HG03378 (cell line): ENCODE measurements at regions not wholly inside any gene's neighbourhood (a gene's known extent, or its start where the extent isn't known, plus 50 kb on each side); places are given as distances from the start of the nearest gene placed in this dataset.

Experiments
- ATAC-seq: cut with Tn5 transposase; IDR thresholded peaks from one replicate; pipeline ENCODE4 v1.9.1; 2021; ENCODE audit warnings: mild to moderate bottlenecking, moderate library complexity; ENCODE audit not compliant: unreplicated experiment

DNA sequence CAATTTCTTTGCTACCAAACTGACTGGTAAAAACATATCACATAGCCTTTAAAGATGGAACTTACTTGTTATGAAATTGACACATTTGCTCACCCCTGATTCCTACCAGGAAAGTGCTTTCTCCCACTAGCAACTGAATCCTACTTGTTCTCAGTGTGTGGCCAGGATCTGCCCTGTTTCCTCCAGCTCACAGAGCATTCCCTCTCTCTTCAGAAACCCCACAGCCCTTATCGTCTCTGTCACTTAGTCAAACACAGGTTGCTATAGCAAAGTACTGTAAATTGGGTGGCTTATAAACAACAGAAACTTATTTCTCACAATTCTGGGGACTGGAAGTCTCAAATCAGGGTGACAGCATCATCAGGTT is 265.2 kb upstream of the BOD1L1 start:
- no peak for ATAC-seq

GRCh38 chr4:13893211-13893610 is 265.7 kb upstream of the BOD1L1 start:
- ATAC-seq: no peak

DNA sequence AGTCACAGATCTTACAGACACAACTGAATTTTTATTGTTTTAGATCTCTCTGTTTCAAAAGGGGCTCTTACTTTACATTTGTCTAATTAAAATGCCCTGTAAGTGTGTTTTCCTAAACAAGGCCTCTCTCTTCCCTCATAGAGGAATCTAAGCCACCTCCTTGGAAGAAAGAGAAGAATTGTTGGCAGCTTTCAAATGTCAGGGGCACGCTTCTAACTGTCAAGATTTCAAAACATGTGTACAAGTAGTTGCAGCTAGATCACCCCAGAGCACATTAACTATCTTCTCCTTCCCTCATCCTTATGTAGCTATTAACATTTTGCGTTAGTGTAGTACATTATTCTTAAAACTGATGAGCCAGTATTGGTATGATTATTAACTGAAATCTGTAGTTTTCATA is 266.5 kb upstream of the BOD1L1 start:
- ATAC-seq: no peak

DNA sequence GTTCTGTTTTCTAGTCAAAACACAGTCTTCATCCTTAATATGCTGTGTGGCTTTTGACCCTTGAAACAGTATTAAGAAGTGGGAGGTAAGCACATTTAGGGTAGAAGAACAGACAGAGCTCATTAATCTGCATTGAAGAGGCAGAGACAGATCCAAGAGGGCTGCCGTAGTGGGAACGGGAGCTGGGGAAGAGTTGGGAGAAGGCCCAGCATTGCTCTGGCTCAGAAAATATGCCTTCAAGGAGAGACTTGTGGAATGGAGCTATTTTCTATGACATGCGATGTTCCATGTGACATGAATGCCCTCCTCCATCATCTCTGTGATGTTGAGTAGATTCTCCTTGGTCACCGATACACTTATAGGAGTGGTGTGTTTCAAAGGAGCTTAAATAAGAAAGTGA is 273.3 kb upstream of the BOD1L1 start:
- no peak for ATAC-seq

GRCh38 chr4:13902146-13902545 is 274.6 kb upstream of the BOD1L1 start:
- no peak for ATAC-seq

DNA sequence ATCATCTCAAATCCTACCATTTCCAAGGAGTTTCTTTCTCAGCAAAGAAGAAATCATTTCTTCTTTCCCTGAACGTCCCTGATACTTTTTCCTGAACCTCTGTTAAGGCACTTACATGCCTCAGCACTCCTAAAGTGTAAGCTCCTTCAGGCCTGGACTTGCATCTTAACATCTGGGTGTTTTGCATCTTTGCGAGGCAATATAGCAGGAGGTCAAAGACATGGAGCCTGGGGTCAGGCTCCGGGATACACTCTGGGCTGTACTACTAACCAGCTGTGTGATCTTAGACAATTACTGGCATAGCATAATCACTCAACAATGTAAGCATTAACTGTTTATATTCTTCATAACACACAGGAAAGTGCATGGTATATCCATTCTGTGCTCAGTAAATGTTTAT is 275.5 kb upstream of the BOD1L1 start:
- no peak for ATAC-seq

GRCh38 chr4:13903901-13904300 is 276.4 kb upstream of the BOD1L1 start:
- no peak for ATAC-seq

DNA sequence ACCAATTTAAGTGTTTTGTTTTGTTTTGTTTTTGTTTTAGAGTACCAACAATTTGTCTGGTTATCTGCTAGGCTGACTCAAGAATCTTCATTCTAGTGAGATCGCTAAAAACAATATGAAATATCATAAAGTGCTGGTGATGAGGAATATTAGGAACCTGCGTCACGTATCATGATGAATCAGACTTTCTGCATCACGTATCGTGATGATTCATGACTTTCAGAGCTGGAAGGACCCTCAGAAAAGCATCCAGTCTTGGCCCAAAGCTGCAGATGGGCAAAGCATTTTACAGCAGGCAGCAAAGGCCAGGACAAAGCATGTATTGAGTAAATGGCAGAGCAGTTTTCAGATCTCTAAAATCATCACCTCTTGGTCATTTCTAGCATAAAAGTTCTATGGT is 278.0 kb upstream of the BOD1L1 start:
- no peak for ATAC-seq

GRCh38 chr4:13906727-13907126 is 279.2 kb upstream of the BOD1L1 start:
- ATAC-seq: no peak

DNA sequence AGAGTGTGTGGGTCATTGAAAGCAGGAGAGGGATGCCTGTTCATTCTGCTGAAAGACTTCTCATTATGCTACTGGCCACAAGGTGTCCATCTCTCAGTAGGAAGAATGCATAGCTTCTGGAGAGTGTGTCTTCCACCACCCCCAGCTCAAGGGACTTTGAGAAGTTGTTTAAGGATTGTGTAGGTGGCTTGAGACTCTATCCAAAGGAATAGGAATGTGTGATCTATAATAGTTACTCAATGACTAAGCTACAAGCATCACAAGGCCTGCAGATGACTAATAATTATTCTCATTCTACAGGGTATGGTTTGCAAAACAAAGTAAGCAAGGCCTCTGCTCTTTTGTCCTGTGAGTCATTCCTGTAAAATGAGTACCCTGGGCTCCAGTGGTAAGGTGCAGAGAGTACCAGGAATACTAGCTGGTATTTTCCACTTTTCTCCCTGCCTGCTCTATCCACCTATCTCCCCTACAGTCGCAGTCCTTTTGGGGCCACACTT is 279.8 kb upstream of the BOD1L1 start:
- ATAC-seq: no peak

DNA sequence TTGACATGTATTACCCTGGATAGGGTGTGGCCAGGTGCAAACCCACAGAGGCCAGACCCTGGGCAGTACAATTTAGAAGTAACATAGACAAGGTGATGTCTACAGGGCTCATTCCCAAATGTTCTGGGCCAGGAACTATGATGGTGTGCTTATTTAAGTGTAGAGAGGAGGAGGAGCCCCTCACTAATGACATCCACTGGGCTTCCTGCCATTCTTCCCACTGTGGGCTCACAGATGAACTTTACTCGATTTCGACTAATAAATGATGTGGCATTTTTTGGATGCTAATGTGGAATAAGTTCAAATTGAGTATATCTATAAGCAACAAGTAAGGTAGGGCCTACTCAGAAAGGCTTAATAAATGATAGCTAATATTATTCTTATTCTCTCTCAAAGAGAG is 280.9 kb upstream of the BOD1L1 start:
- ATAC-seq: no peak

- ATAC-seq: no peak
Measured at GRCh38 chr4:13910556-13910955, 283.0 kb upstream of the BOD1L1 start.

GRCh38 chr4:13911256-13911655 is 283.7 kb upstream of the BOD1L1 start:
- ATAC-seq: no peak

DNA sequence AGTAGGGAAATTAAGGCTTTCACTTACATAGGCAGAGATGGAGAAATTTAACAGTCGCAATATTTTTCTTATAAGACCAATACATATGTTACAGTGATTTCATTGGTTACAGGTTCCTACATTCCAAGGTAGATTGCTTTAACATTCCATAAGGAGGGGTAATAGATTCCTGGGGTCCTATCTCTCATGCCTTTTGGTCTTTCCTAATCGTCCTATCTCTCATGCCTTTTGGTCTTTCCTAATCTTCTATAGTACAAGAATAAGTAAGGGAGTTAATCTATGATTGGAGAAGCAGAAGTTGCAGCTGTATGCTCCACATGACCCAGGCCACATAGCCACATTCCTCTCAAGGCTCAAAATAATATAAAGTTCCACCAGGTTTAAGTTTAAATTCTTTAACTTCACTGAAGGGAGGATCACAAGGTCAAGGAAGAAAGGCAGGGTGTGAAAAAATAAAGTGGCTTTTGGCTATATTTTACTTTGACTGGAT is 285.0 kb upstream of the BOD1L1 start:
- no peak for ATAC-seq

DNA sequence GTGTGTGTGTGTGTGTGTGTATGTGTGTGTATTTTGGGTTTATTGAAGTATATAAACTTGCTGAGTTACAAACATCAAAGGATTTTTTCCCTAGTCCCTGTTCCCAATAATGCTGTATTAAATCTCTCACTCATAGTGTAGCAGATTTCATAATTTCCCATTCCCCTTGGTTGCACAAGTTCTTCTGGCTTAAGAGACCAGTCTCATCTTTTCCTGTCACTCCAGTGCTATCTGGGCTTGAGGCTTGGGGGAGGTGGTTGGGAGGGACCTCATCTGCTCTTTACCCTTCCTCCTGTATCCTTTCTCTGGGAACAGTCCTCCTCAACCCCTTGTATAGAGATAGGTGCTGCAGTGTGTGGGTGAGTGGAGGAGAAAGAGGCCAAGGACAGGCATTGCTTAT is 285.4 kb upstream of the BOD1L1 start:
- ATAC-seq: no peak

DNA sequence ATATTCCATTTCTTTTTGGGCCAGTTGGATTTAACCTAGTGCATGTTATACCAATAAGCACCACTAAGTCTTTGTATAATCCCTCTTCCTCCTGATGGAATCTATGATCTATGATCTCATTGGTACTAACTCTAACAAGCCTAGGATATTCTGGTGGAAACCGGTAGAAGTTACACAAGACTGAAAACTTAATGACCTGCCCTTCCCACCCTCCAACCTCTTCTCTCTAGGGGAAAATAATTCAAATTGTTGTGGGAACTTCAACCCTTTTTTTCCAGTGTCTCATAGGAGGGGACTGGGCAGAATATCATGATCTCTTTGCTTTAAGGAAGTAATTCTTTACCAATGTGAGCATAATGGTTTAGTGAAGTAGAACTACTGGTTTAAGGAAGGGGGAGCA is 289.5 kb upstream of the BOD1L1 start:
- no peak for ATAC-seq

DNA sequence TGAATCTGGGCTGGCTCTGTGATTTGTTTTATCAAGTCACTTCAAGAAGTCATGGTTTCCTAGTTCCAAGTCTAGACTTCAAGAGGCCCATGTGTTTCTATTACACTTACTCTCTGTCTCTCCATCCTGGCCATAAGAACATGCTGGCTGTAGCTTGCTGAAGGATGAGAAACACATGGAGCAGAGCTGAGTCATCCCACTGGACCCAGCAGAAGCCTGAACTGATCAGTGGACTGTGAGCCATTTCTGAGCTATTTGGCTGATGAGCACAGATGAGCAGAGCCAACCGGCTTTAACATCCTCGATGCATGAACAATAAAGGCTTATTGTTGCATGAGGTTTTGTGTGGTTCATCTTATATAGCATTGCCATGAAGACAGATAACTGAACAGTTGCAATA is 290.6 kb upstream of the BOD1L1 start:
- no peak for ATAC-seq

DNA sequence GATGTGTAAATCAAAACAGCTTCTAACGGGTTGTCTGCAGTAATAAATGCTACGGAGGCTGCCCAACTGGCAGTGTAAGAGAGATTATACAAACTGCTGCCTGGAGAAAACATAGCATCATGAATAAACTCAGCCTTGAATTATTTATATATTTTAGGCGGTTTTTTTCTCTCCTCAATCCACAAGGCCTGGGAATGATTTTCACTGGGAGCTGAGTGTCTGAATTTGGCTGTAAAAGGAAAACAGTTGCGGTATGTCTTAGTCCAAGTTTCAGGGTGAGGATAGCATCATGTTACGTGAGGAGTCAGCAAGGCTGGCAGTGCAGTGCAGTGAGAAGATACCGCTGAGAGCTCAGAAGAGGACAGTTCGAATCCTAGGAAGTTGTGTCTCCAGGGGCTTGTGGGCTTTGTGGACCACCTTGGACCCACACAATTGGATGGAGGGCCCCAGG is 291.5 kb upstream of the BOD1L1 start:
- no peak for ATAC-seq

DNA sequence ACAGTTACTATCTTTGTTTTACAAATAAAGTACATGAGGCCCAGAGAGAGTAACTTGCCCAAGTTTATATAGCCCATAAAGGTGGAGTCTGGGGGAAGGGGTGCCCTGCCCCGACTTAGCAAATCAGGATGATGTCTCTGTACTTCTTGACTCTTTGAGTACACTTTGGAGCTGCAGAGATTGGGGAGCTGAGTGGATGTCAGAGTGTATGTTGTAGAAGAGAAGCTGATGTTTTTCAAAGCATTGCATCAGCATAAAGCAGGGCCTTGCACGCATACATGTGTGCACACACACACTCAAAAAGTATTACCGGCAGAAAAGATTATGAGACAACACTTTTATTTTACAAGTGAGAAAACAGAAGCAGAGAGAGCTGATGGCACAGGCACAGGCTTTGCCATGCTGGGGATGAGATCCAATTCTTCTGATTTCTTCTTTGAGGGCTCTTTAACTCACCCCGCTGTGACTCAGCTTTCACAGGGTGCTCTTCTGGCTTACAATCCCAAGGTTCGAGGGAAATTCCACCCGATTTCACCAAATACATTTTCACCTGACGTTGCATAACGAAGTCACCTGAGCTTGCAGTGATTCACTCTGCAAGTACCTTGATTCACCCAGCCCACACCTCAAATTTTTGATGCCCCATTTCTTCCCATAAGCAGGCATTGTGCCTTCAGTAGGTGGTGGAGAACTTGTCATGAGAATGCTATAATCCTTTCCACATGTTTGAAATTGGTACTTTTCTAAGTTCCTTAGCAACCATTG is 292.8 kb upstream of the BOD1L1 start:
- ATAC-seq: no peak

- no peak for ATAC-seq
Measured at GRCh38 chr4:13920901-13921300, 293.4 kb upstream of the BOD1L1 start.

- ATAC-seq: no peak
Measured at GRCh38 chr4:13921805-13922204, 294.3 kb upstream of the BOD1L1 start.

DNA sequence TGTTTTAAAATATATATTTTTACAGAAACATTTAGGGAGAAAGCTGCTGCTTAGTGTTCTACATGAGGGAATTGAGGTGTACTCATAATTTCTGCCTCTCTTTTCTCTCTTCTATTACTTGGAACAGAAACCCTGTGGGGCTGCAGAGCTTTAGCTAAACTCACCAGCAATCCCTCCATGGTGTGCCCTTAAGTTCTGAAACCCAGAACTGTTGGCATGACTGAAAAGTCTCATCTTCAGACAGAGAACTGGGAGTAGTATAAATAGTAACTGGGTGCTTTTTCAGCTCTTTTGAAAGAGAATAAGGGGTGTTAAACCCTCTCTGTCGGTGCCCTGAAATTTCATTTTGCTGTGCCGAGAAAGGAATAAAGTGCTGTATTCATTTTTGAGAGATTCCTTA is 294.9 kb upstream of the BOD1L1 start:
- no peak for ATAC-seq
